SK-N-SH (cell line): ENCODE measurements at regions not wholly inside any gene's neighbourhood (a gene's known extent, or its start where the extent isn't known, plus 50 kb on each side); places are given as distances from the start of the nearest gene placed in this dataset.

ENCODE experiments used
- EZH2phosphoT487 ChIP-seq: fragments of 200-600 bp; sonication (generic); IDR thresholded peaks from 2 replicates; pipeline ENCODE4 v1.6.1; 2017; ENCODE audit warnings: low read depth, mixed run types, mild to moderate bottlenecking, antibody characterized with exemption, moderate library complexity, borderline replicate concordance
- FOSL2 ChIP-seq: IDR thresholded peaks from 2 replicates; pipeline ENCODE4 v1.4.0; 2012; ENCODE audit warnings: low read depth, mild to moderate bottlenecking, moderate library complexity, borderline replicate concordance
- GATA2 ChIP-seq: sonication (generic); formaldehyde crosslinking; IDR thresholded peaks from 2 replicates; pipeline ENCODE4 v1.5.0; 2020; ENCODE audit warnings: mild to moderate bottlenecking, missing genetic modification reagents
- JUND ChIP-seq: IDR thresholded peaks from 2 replicates; pipeline ENCODE4 v1.4.0; 2012
- POLR2AphosphoS5 ChIP-seq: IDR thresholded peaks from 2 replicates; pipeline ENCODE4 v1.6.1; 2012; ENCODE audit warnings: low read depth, low read length
- RFX5 ChIP-seq: IDR thresholded peaks from 2 replicates; pipeline ENCODE4 v1.6.1; 2012; ENCODE audit warnings: mild to moderate bottlenecking, improper control_type of control experiment, low read length
- SMC3 ChIP-seq: IDR thresholded peaks from 2 replicates; pipeline ENCODE4 v1.6.1; 2012; ENCODE audit warnings: low read depth, low read length, improper control_type of control experiment
- YY1 ChIP-seq: IDR thresholded peaks from 2 replicates; pipeline ENCODE4 v1.4.0; 2012; ENCODE audit warnings: low read depth, mild to moderate bottlenecking
- TF ChIP-seq, protein P1 (sequence below): IDR thresholded peaks from 2 replicates; pipeline ENCODE4 v1.4.0; 2012; ENCODE audit warnings: low read depth
- TF ChIP-seq, protein P2 (sequence below): fragments of 200-600 bp; sonication (generic); IDR thresholded peaks from 2 replicates; pipeline ENCODE4 v1.6.1; 2017; ENCODE audit warnings: antibody characterized with exemption, mild to moderate bottlenecking, moderate library complexity
- TF ChIP-seq, protein P3 (sequence below): fragments of 150-350 bp; IDR thresholded peaks from 2 replicates; pipeline ENCODE4 v1.6.1; 2016; ENCODE audit warnings: mild to moderate bottlenecking, low read depth, low read length

DNA sequence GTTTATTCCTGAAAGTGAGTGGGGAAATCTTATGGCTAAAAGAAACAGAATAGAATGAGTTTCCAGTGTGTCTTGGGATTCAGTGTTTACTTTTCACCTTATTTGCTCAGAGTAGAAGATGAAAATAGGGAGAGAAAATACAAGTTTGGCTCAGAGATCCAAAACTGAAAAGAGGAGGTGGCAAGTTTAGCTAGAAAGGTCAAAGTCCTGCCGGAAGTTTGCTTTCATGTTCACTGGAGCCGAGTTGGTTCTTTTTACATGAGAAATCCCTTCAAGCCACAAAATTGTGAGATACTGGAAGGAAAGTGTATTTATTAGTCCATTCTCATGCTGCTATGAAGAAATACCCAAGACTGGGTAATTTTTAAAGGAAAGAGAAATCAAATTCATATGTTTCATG is 604.6 kb downstream of the MRPL39 start:
- TF ChIP-seq, protein P1, sequence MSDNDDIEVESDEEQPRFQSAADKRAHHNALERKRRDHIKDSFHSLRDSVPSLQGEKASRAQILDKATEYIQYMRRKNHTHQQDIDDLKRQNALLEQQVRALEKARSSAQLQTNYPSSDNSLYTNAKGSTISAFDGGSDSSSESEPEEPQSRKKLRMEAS = no peak
- no peak for TF ChIP-seq RFX5
- TF ChIP-seq, protein P2, sequence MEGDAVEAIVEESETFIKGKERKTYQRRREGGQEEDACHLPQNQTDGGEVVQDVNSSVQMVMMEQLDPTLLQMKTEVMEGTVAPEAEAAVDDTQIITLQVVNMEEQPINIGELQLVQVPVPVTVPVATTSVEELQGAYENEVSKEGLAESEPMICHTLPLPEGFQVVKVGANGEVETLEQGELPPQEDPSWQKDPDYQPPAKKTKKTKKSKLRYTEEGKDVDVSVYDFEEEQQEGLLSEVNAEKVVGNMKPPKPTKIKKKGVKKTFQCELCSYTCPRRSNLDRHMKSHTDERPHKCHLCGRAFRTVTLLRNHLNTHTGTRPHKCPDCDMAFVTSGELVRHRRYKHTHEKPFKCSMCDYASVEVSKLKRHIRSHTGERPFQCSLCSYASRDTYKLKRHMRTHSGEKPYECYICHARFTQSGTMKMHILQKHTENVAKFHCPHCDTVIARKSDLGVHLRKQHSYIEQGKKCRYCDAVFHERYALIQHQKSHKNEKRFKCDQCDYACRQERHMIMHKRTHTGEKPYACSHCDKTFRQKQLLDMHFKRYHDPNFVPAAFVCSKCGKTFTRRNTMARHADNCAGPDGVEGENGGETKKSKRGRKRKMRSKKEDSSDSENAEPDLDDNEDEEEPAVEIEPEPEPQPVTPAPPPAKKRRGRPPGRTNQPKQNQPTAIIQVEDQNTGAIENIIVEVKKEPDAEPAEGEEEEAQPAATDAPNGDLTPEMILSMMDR = no peak
- no peak for TF ChIP-seq FOSL2
- no peak for TF ChIP-seq POLR2AphosphoS5
- TF ChIP-seq SMC3 = no peak
- no peak for TF ChIP-seq YY1
- TF ChIP-seq JUND = no peak
- TF ChIP-seq, protein P3, sequence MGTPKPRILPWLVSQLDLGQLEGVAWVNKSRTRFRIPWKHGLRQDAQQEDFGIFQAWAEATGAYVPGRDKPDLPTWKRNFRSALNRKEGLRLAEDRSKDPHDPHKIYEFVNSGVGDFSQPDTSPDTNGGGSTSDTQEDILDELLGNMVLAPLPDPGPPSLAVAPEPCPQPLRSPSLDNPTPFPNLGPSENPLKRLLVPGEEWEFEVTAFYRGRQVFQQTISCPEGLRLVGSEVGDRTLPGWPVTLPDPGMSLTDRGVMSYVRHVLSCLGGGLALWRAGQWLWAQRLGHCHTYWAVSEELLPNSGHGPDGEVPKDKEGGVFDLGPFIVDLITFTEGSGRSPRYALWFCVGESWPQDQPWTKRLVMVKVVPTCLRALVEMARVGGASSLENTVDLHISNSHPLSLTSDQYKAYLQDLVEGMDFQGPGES = no peak
- TF ChIP-seq GATA2 (CRISPR knock-in tag) = no peak
- TF ChIP-seq EZH2phosphoT487 = no peak
